NCI-H446 (cell line): ENCODE measurements at regions not wholly inside any gene's neighbourhood (a gene's known extent, or its start where the extent isn't known, plus 50 kb on each side); places are given as distances from the start of the nearest gene placed in this dataset.

Experiments
- DNase-seq, 2 experiments: peaks; one replicate each; lab custom pipeline; 2025; lab: John Stamatoyannopoulos, UW

- no peak for DNase-seq
These were observed 158.6 kb downstream of the FAM114A2 start for GRCh38 chr5:153880106-153880505.

- DNase-seq: no peak
These were observed 159.1 kb downstream of the FAM114A2 start for GRCh38 chr5:153879596-153879995.

GRCh38 chr5:153866176-153866575 lies 172.5 kb downstream of the FAM114A2 start:
- DNase-seq: no peak

- no peak for DNase-seq
These were observed 173.7 kb downstream of the FAM114A2 start for GRCh38 chr5:153865016-153865415.

GRCh38 chr5:153863951-153864350 lies 174.8 kb downstream of the FAM114A2 start:
- DNase-seq: no peak
